Mesenchymal stem cell (in vitro differentiated cells and primary cell): ENCODE measurements at regions not wholly inside any gene's neighbourhood (a gene's known extent, or its start where the extent isn't known, plus 50 kb on each side); places are given as distances from the start of the nearest gene placed in this dataset.

Source experiments
- DNase-seq: peaks from one replicate; pipeline ENCODE4 v3.0.0-alpha.2; 2013
- H2AFZ ChIP-seq: one replicate; pipeline ENCODE4 v1.6.1; 2013; ENCODE audit warnings: low read depth, mild to moderate bottlenecking, control low read depth, inconsistent platforms, low read length, moderate library complexity
- H2AK5ac ChIP-seq: 2 replicates; pipeline ENCODE4 v1.6.1; 2013; ENCODE audit warnings: low read length, moderate library complexity, mild to moderate bottlenecking, inconsistent platforms; ENCODE audit not compliant: severe bottlenecking
- H2BK120ac ChIP-seq: one replicate; pipeline ENCODE4 v1.6.1; 2013; ENCODE audit warnings: low read depth, mild to moderate bottlenecking, inconsistent platforms, low read length, moderate library complexity
- H2BK12ac ChIP-seq, 2 experiments: one replicate each; pipeline ENCODE4 v1.6.1; 2013; ENCODE audit warnings: inconsistent platforms in 2 of 2, low read length in 2 of 2, mild to moderate bottlenecking in 2 of 2, moderate library complexity in 2 of 2, control low read depth in 1 of 2
- H2BK15ac ChIP-seq: one replicate; pipeline ENCODE4 v1.6.1; 2013; ENCODE audit warnings: mild to moderate bottlenecking, low read depth, inconsistent platforms; ENCODE audit not compliant: poor library complexity, severe bottlenecking
- H2BK5ac ChIP-seq: 2 replicates; pipeline ENCODE4 v1.6.1; 2013; ENCODE audit warnings: low read depth, mild to moderate bottlenecking, low read length, control low read depth, inconsistent platforms; ENCODE audit not compliant: poor library complexity, severe bottlenecking
- H3K14ac ChIP-seq, 2 experiments: one replicate each; pipeline ENCODE4 v1.6.1; 2013; ENCODE audit warnings: inconsistent platforms in 2 of 2, low read length in 2 of 2, control low read depth in 1 of 2, mild to moderate bottlenecking in 1 of 2, moderate library complexity in 1 of 2
- H3K18ac ChIP-seq, 2 experiments: one replicate each; pipeline ENCODE4 v1.6.1; 2013; ENCODE audit warnings: inconsistent platforms in 2 of 2, low read length in 2 of 2, control low read depth in 1 of 2, low read depth in 1 of 2, mild to moderate bottlenecking in 1 of 2
- H3K23ac ChIP-seq, 2 experiments: one replicate each; pipeline ENCODE4 v1.6.1; 2013; ENCODE audit warnings: inconsistent platforms in 2 of 2, low read length in 2 of 2, mild to moderate bottlenecking in 2 of 2, moderate library complexity in 2 of 2, control low read depth in 1 of 2
- H3K27ac ChIP-seq: 2 replicates; pipeline ENCODE4 v1.5.1; 2013; ENCODE audit warnings: mild to moderate bottlenecking, moderate library complexity, low read length, control low read depth, inconsistent platforms; ENCODE audit not compliant: poor library complexity, severe bottlenecking
- H3K27me3 ChIP-seq, 2 experiments: 2 replicates each; pipeline versions ENCODE4 v1.6.1 to v1.7.0; 2013; ENCODE audit warnings: low read length in 2 of 2, mild to moderate bottlenecking in 2 of 2, moderate library complexity in 2 of 2, control low read depth in 1 of 2, inconsistent platforms in 1 of 2; ENCODE audit not compliant: control insufficient read depth in 1 of 2, insufficient read depth in 1 of 2
- H3K36me3 ChIP-seq, 2 experiments: 2 replicates each; pipeline versions ENCODE4 v1.6.1 to v1.7.0; 2013; ENCODE audit warnings: low read length in 2 of 2, control low read depth in 1 of 2, inconsistent platforms in 1 of 2, low read depth in 1 of 2, mild to moderate bottlenecking in 1 of 2; ENCODE audit not compliant: insufficient read depth in 2 of 2, control insufficient read depth in 1 of 2
- H3K4ac ChIP-seq, 2 experiments: one replicate each; pipeline ENCODE4 v1.6.1; 2013; ENCODE audit warnings: inconsistent platforms in 2 of 2, low read length in 2 of 2, mild to moderate bottlenecking in 2 of 2, moderate library complexity in 2 of 2, control low read depth in 1 of 2, low read depth in 1 of 2
- H3K4me1 ChIP-seq: 2 replicates; pipeline ENCODE4 v1.6.1; 2013; ENCODE audit warnings: low read depth, low read length, control low read depth; ENCODE audit not compliant: control insufficient read depth, insufficient read depth
- H3K4me2 ChIP-seq: 2 replicates; pipeline ENCODE4 v1.6.1; 2013; ENCODE audit warnings: low read length, mild to moderate bottlenecking, inconsistent platforms; ENCODE audit not compliant: poor library complexity, severe bottlenecking
- H3K4me3 ChIP-seq, 2 experiments: 2 replicates each; pipeline versions ENCODE4 v1.5.1 to v1.7.0; 2013; ENCODE audit warnings: low read length in 2 of 2, mild to moderate bottlenecking in 2 of 2, control low read depth in 1 of 2, low read depth in 1 of 2; ENCODE audit not compliant: insufficient read depth in 1 of 2
- H3K79me1 ChIP-seq: replicated peaks from 2 replicates; pipeline ENCODE4 v1.6.1; 2013; ENCODE audit warnings: mild to moderate bottlenecking, control low read depth, low read length, inconsistent platforms; ENCODE audit not compliant: poor library complexity, severe bottlenecking
- H3K9ac ChIP-seq: 2 replicates; pipeline ENCODE4 v1.7.0; 2013; ENCODE audit warnings: mild to moderate bottlenecking, low read length, moderate library complexity
- H3K9me3 ChIP-seq: 2 replicates; pipeline ENCODE4 v1.7.0; 2013; ENCODE audit warnings: mild to moderate bottlenecking, low read length; ENCODE audit not compliant: control insufficient read depth
- H4K8ac ChIP-seq: one replicate; pipeline ENCODE4 v1.6.1; 2013; ENCODE audit warnings: inconsistent platforms, mild to moderate bottlenecking, low read length, moderate library complexity
- H4K91ac ChIP-seq: one replicate; pipeline ENCODE4 v1.6.1; 2013; ENCODE audit warnings: mild to moderate bottlenecking, low read length, inconsistent platforms
- WGBS: methylation state at CpG from one replicate; pipeline ENCODE4 v1.1.7; 2013; ENCODE audit warnings: mixed read lengths; 5-methylcytosine and 5-hydroxymethylcytosine counted together

- H3K27ac ChIP-seq = no peak overlapping the region
- 100% methylated on average over 1 of the region's 2 CpGs for WGBS
These were observed 391.6 kb downstream of the CDH11 start for GRCh38 chr16:64730261-64730660.

GRCh38 chr16:64724339-64724738, 397.5 kb downstream of the CDH11 start:
- no peak overlapping the region for H3K4me2 ChIP-seq
- no peak overlapping the region for H2BK12ac ChIP-seq
- no peak for DNase-seq
- 87% methylated on average over 4 of the region's 5 CpGs for WGBS
- H3K27ac ChIP-seq = no peak overlapping the region
- H2BK5ac ChIP-seq = no peak overlapping the region
- no peak overlapping the region for H3K14ac ChIP-seq
- no peak overlapping the region for H3K9ac ChIP-seq
- H4K8ac ChIP-seq = no peak overlapping the region
- no peaks in the 10 kb centered on the region for H3K79me1 ChIP-seq
- no peaks in the 10 kb centered on the region for H3K27me3 ChIP-seq
- no peak overlapping the region for H3K4ac ChIP-seq
- no peak overlapping the region for H2AFZ ChIP-seq
- no peak overlapping the region for H3K4me3 ChIP-seq
- H3K9me3 ChIP-seq = peaks cover 2% of the 10 kb centered on the region
- no peaks in the 10 kb centered on the region for H3K4me1 ChIP-seq
- H3K36me3 ChIP-seq = no peaks in the 10 kb centered on the region
- no peak overlapping the region for H3K23ac ChIP-seq
- no peak overlapping the region for H4K91ac ChIP-seq
- no peak overlapping the region for H2BK120ac ChIP-seq
- no peak overlapping the region for H2BK15ac ChIP-seq
- H3K18ac ChIP-seq = no peak overlapping the region
- H2AK5ac ChIP-seq = no peak overlapping the region

More at GRCh38 chr16:64730261-64730660, 391.6 kb downstream of the CDH11 start:
- H3K4ac ChIP-seq = no peak overlapping the region
- H2AK5ac ChIP-seq = no peak overlapping the region
- no peak overlapping the region for H3K14ac ChIP-seq
- no peaks in the 10 kb centered on the region for H3K4me1 ChIP-seq
- H2BK15ac ChIP-seq = no peak overlapping the region
- DNase-seq = no peak
- H3K9me3 ChIP-seq = peaks cover 2% of the 10 kb centered on the region
- H3K9ac ChIP-seq = no peak overlapping the region
- no peaks in the 10 kb centered on the region for H3K36me3 ChIP-seq
- no peaks in the 10 kb centered on the region for H3K79me1 ChIP-seq
- H3K18ac ChIP-seq = no peak overlapping the region
- H2BK12ac ChIP-seq = no peak overlapping the region
- H3K4me3 ChIP-seq = no peak overlapping the region
- no peak overlapping the region for H2BK5ac ChIP-seq
- no peak overlapping the region for H2AFZ ChIP-seq
- H3K23ac ChIP-seq = no peak overlapping the region
- H4K91ac ChIP-seq = no peak overlapping the region
- H2BK120ac ChIP-seq = no peak overlapping the region
- no peak overlapping the region for H3K4me2 ChIP-seq
- no peak overlapping the region for H4K8ac ChIP-seq
- H3K27me3 ChIP-seq = no peaks in the 10 kb centered on the region

DNA sequence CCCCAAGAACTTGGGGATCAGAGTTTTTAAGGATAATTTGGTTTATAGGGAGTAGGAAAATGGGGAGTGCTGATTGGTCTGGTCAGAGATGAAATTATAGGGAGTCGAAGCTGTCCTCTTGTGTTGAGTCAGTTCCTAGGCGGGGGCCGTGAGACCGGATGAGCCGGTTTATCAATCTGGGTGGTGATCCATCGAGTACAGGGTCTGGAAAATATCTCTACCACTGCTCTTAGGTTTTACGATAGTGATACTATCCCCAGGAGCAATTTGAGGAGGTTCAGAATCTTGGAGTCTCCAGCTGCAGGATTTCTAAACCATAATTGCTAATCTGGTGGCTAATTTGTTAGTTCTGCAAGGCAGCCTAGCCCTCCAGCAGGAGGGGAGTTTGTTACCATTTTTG, 403.4 kb downstream of the CDH11 start:
- no peak overlapping the region for H2BK12ac ChIP-seq
- no peak overlapping the region for H3K14ac ChIP-seq
- no peak overlapping the region for H4K8ac ChIP-seq
- no peak overlapping the region for H3K9ac ChIP-seq
- no peak overlapping the region for H3K4ac ChIP-seq
- H2AFZ ChIP-seq = no peak overlapping the region
- H3K36me3 ChIP-seq = no peaks in the 10 kb centered on the region
- peak; percentile 30 for DNase-seq
- H2BK5ac ChIP-seq = no peak overlapping the region
- WGBS = 53% methylated on average over 7 of the region's 7 CpGs
- no peak overlapping the region for H2BK15ac ChIP-seq
- no peak overlapping the region for H3K4me2 ChIP-seq
- H3K4me3 ChIP-seq = no peak overlapping the region
- no peak overlapping the region for H3K23ac ChIP-seq
- no peak overlapping the region for H3K18ac ChIP-seq
- no peaks in the 10 kb centered on the region for H3K79me1 ChIP-seq
- H2AK5ac ChIP-seq = no peak overlapping the region
- H3K9me3 ChIP-seq = no peaks in the 10 kb centered on the region
- H3K4me1 ChIP-seq = no peaks in the 10 kb centered on the region
- H3K27ac ChIP-seq = no peak overlapping the region
- no peak overlapping the region for H4K91ac ChIP-seq
- H2BK120ac ChIP-seq = no peak overlapping the region
- no peaks in the 10 kb centered on the region for H3K27me3 ChIP-seq

GRCh38 chr16:64717871-64718270, 404.0 kb downstream of the CDH11 start:
- Histone ChIP-seq H3K27ac (no peak overlapping the region), H3K4me2 (no peak overlapping the region), H4K91ac (no peak overlapping the region), H2AFZ (no peak overlapping the region), H3K9me3 (no peaks in the 10 kb centered on the region), H2BK5ac (no peak overlapping the region), H2BK15ac (no peak overlapping the region), H3K4me1 (no peaks in the 10 kb centered on the region), H3K9ac (no peak overlapping the region), H3K23ac (no peak overlapping the region), H3K27me3 (no peaks in the 10 kb centered on the region), H2BK12ac (no peak overlapping the region), H2BK120ac (no peak overlapping the region), H3K79me1 (no peaks in the 10 kb centered on the region), H3K4me3 (no peak overlapping the region), H3K14ac (no peak overlapping the region), H4K8ac (no peak overlapping the region), H3K36me3 (no peaks in the 10 kb centered on the region), H3K4ac (no peak overlapping the region), H3K18ac (no peak overlapping the region), H2AK5ac (no peak overlapping the region)
- WGBS = 92% methylated on average over 3 of the region's 3 CpGs
- DNase-seq = no peak
